ENCODE measurements at regions not wholly inside any gene's neighbourhood (a gene's known extent, or its start where the extent isn't known, plus 50 kb on each side); places are given as distances from the start of the nearest gene placed in this dataset.
"Not testable (repeated sequence)": the region's sequence is repeated elsewhere in the genome, so short reads cannot be mapped to it uniquely, and the experiment has no call there.

- Histone ChIP-seq H3K4me3 (no peak overlapping the region), H3K27ac (no peak overlapping the region)
These were observed 159.2 kb upstream of the C1orf174 start for GRCh38 chr1:4059270-4059669.

DNA sequence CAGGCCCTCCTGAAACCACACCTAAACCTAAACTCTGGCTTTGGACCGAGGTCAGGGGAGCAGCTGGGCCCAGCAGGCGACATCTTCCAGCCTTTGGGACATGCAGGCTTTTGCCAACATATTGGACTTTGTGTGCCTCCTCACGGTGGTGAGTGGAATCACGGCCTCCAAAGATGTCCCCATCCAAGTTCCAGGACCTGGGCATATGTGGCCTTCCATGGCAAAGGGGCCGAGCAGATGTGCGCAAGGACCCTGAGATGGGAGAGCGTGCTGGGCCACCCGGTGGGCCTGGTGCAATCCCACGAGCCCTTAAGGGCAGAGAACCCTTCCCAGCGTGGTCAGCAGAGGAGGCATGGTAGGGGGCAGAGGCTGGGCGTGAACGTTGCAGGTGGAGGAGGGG is 160.8 kb upstream of the C1orf174 start:
- Histone ChIP-seq H3K27ac (no peak overlapping the region), H3K4me3 (no peak overlapping the region)

DNA sequence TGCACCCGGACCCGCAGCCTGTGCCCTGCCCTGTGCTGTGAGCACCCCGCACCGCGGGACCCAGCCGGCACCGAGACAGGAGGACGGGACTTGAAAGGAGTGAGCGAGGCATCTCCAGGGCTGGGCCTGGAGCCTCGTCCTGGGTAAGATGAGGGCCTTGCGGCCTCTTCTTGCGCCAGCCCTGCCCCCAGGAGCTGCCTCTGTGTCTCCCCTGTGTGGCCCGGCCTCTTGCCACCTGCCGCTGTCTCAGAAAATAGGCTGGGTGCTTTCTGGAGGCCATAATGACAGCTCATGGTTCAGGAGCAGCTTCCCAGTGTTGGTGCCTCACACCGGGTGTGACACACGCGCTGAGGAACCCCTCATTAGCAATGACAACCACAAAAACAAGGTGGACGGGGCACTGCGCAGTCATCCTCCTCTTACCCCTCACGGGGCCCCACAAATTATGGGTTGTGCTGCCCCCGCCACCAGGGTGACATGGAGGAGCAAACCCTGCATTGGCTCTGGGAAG is 161.5 kb upstream of the C1orf174 start:
- Histone ChIP-seq H3K27ac (no peak overlapping the region), H3K4me3 (no peak overlapping the region)

- no peak overlapping the region for H3K4me3 ChIP-seq
- no peak overlapping the region for H3K27ac ChIP-seq
These were observed 162.0 kb upstream of the C1orf174 start for GRCh38 chr1:4062041-4062440.

- no peak overlapping the region for H3K4me3 ChIP-seq
- no peak overlapping the region for H3K27ac ChIP-seq
These were observed 162.5 kb upstream of the C1orf174 start for GRCh38 chr1:4062560-4062959.

DNA sequence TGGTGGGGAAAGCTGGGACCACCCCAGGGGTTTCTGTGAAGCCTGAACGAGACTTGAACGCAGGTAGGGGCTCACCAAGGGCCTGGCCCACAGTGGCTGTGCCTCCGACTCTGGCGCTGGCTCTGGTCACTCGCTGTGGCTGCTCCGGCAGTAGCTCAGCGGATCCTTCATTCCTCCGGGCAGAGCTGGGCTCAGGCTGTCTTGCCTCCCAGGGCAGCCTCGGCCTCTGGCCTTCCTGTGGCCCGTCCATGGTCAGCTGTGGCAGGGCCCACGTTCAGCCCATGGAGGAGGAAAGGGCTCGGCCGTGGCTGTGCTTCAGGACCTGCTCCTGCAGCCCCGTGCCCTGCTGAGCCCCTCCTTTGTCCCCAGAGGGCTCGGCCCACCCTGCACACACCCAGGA is 162.9 kb upstream of the C1orf174 start:
- Histone ChIP-seq H3K27ac (no peak overlapping the region), H3K4me3 (no peak overlapping the region)

DNA sequence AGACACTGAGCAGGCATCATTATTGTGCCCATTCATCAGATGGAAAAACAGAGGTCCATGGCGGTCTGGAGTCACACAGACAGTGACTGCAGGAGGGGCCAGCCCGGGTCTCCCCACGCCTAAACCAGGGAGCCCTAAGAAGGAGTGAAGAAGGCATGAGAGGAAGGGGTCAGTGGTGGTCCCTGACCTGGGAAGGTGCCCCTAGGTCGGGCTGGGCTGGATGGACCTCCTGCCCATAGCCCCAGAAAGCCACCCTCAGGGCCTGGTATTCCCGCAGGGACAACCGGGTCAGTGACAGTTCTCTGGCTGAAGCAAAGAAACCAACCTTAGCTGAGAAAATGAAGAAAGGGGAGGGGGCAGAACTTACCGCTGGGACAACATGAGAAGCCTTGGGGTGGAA is 163.4 kb upstream of the C1orf174 start:
- H3K27ac ChIP-seq = no peak overlapping the region
- no peak overlapping the region for H3K4me3 ChIP-seq

- no peak overlapping the region for H3K4me3 ChIP-seq
These were observed 164.2 kb upstream of the C1orf174 start for GRCh38 chr1:4064150-4064889.

GRCh38 chr1:4066860-4067599 is 167.0 kb upstream of the C1orf174 start:
- Histone ChIP-seq H3K4me3 (no peak overlapping the region), H3K27ac (no peak overlapping the region)

More at GRCh38 chr1:4064150-4064889, 164.2 kb upstream of the C1orf174 start:
- H3K27ac ChIP-seq = no peak overlapping the region

- no peak overlapping the region for H3K4me3 ChIP-seq
- no peak overlapping the region for H3K27ac ChIP-seq
These were observed 168.0 kb upstream of the C1orf174 start for GRCh38 chr1:4068076-4068475.

GRCh38 chr1:4071653-4072052 is 171.6 kb upstream of the C1orf174 start:
- Histone ChIP-seq H3K27ac (no peak overlapping the region), H3K4me3 (no peak overlapping the region)

- Histone ChIP-seq H3K27ac (no peak overlapping the region), H3K4me3 (no peak overlapping the region)
These were observed 172.5 kb upstream of the C1orf174 start for GRCh38 chr1:4072481-4073153.

GRCh38 chr1:4075436-4076225 is 175.6 kb upstream of the C1orf174 start:
- H3K4me3 ChIP-seq = no peak overlapping the region
- no peak overlapping the region for H3K27ac ChIP-seq

DNA sequence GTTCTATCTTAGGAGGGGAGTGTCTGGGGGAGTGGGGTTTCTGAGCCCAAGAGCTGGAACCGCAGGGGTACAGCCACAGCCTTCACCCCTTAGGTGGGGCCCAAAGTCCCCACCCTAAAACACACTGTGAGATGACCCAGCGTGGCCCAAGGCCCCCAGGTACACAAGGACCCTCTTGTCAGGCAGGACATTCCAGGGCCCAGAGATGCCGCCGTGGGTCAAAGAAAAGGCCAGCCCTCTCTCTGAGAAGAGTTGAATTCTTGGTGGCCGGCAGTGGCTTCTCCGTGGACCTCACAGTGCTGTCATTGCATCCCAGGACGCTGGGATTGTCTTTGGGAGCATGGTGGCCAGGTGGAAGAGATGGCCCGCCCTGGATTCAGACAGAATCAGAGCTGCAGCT is 176.3 kb upstream of the C1orf174 start:
- Histone ChIP-seq H3K4me3 (no peak overlapping the region), H3K27ac (no peak overlapping the region)

DNA sequence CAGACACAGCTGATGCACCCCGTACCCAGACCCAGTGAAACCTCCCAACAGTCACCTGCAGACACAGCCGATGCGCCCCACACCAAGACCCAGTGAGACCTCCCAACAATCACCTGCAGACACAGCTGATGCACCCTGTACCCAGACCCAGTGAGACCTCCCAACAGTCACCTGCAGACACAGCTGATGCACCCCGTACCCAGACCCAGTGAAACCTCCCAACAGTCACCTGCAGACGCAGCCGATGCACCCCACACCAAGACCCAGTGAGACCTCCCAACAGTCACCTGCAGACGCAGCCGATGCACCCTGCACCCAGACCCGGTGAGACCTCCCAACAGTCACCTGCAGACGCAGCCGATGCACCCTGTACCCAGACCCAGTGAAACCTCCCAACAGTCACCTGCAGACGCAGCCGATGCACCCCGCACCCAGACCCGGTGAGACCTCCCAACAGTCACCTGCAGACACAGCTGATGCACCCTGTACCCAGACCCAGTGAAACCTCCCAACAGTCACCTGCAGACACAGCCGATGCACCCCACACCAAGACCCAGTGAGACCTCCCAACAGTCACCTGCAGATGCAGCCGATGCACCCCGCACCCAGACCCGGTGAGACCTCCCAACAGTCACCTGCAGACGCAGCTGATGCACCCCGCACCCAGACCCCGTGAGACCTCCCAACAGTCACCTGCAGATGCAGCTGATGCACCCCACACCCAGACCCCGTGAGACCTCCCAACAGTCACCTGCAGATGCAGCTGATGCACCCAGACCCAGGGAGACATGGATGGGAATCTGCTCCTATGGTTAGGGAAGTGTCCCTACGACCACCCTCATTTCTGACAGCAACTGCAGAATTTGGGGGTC is 178.3 kb upstream of the C1orf174 start:
- not testable (repeated sequence) for H3K27ac ChIP-seq

GRCh38 chr1:4079815-4080214 is 179.7 kb upstream of the C1orf174 start:
- H3K27ac ChIP-seq = no peak overlapping the region
- no peak overlapping the region for H3K4me3 ChIP-seq

More for the DNA sequence above, 178.3 kb upstream of the C1orf174 start:
- H3K4me3 ChIP-seq = not testable (repeated sequence)

DNA sequence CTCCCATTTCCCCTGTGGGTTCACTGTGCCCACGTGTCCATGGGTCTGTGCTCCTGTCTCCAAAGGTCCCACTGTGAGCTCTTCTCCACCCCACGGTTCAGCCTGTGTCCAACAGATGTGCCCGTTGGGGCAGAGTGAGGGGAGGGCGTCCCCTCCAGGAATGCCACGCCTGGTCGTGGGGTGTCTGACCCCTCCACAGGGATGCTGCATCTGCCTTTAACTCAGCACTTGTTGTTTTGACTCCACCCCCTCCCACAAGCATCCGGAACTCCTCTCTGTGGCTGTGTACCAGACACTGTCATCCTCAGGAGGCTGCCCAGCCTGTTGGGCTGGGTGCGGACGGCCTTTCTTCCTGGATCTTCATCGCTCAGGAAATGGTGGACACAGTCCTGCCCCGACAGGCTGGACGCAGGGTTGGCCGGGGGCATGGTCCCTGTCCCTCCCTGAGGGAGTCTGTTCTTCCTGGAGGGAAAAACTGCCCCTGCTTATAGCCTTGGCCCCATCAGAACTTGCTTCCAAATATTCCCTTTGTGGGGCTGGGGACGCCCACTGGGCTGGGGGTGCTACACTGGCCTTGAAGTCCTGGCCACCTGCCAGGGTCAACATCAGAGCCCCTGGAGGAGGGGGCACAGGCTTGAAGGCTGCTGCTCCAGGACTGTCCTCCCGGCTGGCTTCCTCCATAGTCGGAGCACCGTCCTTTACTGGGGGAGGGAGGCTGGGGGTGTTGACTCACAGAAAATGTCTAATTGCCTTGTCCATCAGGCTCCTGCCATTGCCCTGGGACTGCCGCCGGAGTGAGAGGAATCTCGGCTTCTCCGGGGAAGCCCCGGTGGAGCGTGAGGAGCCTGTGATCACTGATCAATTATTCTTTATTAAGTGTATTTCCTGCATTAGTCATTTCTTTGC is 182.0 kb upstream of the C1orf174 start:
- H3K4me3 ChIP-seq = no peak overlapping the region
- H3K27ac ChIP-seq = no peak overlapping the region

Data from skin epidermis (tissue), 12 donors.